ENCODE measurements at regions not wholly inside any gene's neighbourhood (a gene's known extent, or its start where the extent isn't known, plus 50 kb on each side); places are given as distances from the start of the nearest gene placed in this dataset.

DNA sequence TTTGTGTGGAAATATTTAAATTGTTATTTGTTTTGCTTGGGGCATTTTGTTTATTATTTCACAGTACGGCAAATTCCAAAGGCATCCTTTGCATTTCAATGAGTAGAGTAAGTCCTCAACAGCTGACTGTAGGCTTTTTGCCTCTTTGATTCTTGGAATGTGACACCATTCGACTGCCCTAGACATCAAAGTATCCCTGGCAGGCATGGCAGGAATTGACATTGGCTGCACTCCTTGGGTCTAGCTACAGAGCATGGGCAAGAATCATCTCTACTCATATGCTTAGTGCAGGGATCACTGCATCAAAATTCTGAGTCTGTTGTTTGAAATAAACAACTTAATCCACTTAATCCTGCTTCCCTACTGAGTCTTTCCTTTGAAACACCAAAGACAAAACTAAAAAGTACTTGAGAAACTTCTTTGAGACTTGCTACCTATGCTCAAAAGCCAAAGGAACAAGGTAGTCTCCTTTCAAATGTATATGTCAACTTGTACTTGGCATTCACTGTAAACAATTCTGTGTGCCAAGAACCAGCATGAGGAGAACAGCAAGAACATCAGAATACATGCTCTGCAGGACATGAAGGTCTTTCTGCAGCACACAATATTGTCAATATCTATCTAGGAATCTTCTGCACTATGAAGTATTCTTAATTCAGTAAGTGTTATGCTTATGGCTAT lies 1569.0 kb upstream of the FLRT2 start:
- Histone ChIP-seq H3K9ac (replicated peaks; ENCODE audit: extremely low read depth, insufficient read depth, low read length) (no peak overlapping the region), H2AFZ (ENCODE audit: low read depth, low read length) (no peak overlapping the region), H3K4me1 (ENCODE audit: control insufficient read depth, extremely low read depth, insufficient read depth, low read length) (no peaks in the 10 kb centered on the region), H3K9me1 (replicated peaks; ENCODE audit: control insufficient read depth, extremely low read depth, insufficient read depth, low read length) (no peaks in the 10 kb centered on the region), H3K9me3 (replicated peaks; ENCODE audit: control insufficient read depth, insufficient read depth, low read length) (no peaks in the 10 kb centered on the region), H3K27ac (ENCODE audit: insufficient read depth, low read depth, low read length) (no peak overlapping the region), H3K79me2 (ENCODE audit: control insufficient read depth, insufficient read depth, low read length) (no peaks in the 10 kb centered on the region), H3K4me2 (ENCODE audit: insufficient read depth, low read length) (no peak overlapping the region), H4K20me1 (replicated peaks; ENCODE audit: control insufficient read depth, extremely low read depth, insufficient read depth, low read length) (no peaks in the 10 kb centered on the region), H3K36me3 (ENCODE audit: control insufficient read depth in 2 of 2, extremely low read depth in 1 of 2, insufficient read depth in 2 of 2, low read length in 2 of 2) (no peaks in the 10 kb centered on the region), H3K27me3 (ENCODE audit: control insufficient read depth in 2 of 2, insufficient read depth in 2 of 2, low read length in 2 of 2) (no peaks in the 10 kb centered on the region), H3K4me3 (replicated peaks in 1 of 3; ENCODE audit: insufficient read depth in 1 of 3, low read depth in 1 of 3, low read length in 3 of 3) (no peak overlapping the region)
- FAIRE-seq (no peak), DNase-seq (ENCODE audit: low read depth, low spot score) (no peak)
- intact Hi-C loops (cut with micrococcal nuclease) (no loop called here), dilution Hi-C loops (cut with MboI; ENCODE audit: extremely low pct_ligation_motif_present, low sequenced_read_pairs) (no loop called here)
- no TSS peak for BruUV-seq (replicated peaks)
- no peak for TF ChIP-seq POLR2A (IDR thresholded peaks at IDR 0.05; ENCODE audit: low read depth, low read length)
- ChIA-PET CTCF (no interaction called here), POLR2A (no interaction called here)

- no peak overlapping the region for H3K4me2 ChIP-seq (ENCODE audit: insufficient read depth, low read length)
- no peaks in the 10 kb centered on the region for H3K27me3 ChIP-seq (ENCODE audit: control insufficient read depth in 2 of 2, insufficient read depth in 2 of 2, low read length in 2 of 2)
- dilution Hi-C loops (cut with MboI; ENCODE audit: extremely low pct_ligation_motif_present, low sequenced_read_pairs), result no loop called here
- ChIA-PET POLR2A (no interaction called here), CTCF (interaction anchor here (1.6 kb wide), 1 partner anchor 10 kb away, joined by 4 read pairs; no protein-coding TSS in a partner anchor)
- no peaks in the 10 kb centered on the region for H3K9me1 ChIP-seq (replicated peaks; ENCODE audit: control insufficient read depth, extremely low read depth, insufficient read depth, low read length)
- H3K4me3 ChIP-seq (replicated peaks in 1 of 3; ENCODE audit: insufficient read depth in 1 of 3, low read depth in 1 of 3, low read length in 3 of 3), result no peak overlapping the region
- no peak overlapping the region for H2AFZ ChIP-seq (ENCODE audit: low read depth, low read length)
- DNase-seq (ENCODE audit: low read depth, low spot score) (no peak), FAIRE-seq (no peak)
- no peaks in the 10 kb centered on the region for H3K4me1 ChIP-seq (ENCODE audit: control insufficient read depth, extremely low read depth, insufficient read depth, low read length)
- H3K36me3 ChIP-seq (ENCODE audit: control insufficient read depth in 2 of 2, extremely low read depth in 1 of 2, insufficient read depth in 2 of 2, low read length in 2 of 2), result no peaks in the 10 kb centered on the region
- no peak for TF ChIP-seq FOS (IDR thresholded peaks at IDR 0.05; ENCODE audit: borderline replicate concordance, insufficient read depth, low read length)
- no peak for TF ChIP-seq POLR2A (IDR thresholded peaks at IDR 0.05; ENCODE audit: low read depth, low read length)
- no peak for TF ChIP-seq GATA2 (IDR thresholded peaks at IDR 0.05; ENCODE audit: insufficient read depth, insufficient read length, low read depth, low read length)
- no peak for TF ChIP-seq POLR2AphosphoS5 (IDR thresholded peaks at IDR 0.05; ENCODE audit: insufficient read depth, low read depth, low read length)
- no peak for TF ChIP-seq EZH2 (IDR thresholded peaks at IDR 0.05; ENCODE audit: borderline replicate concordance, low read depth, low read length, severe bottlenecking)
- TF ChIP-seq JUN (IDR thresholded peaks at IDR 0.05; ENCODE audit: borderline replicate concordance, insufficient read depth, insufficient read length, low read depth), result no peak
- TF ChIP-seq, protein P1, sequence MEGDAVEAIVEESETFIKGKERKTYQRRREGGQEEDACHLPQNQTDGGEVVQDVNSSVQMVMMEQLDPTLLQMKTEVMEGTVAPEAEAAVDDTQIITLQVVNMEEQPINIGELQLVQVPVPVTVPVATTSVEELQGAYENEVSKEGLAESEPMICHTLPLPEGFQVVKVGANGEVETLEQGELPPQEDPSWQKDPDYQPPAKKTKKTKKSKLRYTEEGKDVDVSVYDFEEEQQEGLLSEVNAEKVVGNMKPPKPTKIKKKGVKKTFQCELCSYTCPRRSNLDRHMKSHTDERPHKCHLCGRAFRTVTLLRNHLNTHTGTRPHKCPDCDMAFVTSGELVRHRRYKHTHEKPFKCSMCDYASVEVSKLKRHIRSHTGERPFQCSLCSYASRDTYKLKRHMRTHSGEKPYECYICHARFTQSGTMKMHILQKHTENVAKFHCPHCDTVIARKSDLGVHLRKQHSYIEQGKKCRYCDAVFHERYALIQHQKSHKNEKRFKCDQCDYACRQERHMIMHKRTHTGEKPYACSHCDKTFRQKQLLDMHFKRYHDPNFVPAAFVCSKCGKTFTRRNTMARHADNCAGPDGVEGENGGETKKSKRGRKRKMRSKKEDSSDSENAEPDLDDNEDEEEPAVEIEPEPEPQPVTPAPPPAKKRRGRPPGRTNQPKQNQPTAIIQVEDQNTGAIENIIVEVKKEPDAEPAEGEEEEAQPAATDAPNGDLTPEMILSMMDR (IDR thresholded peaks at IDR 0.05; ENCODE audit: extremely low read depth in 1 of 2, insufficient read depth in 1 of 2, low read depth in 1 of 2, low read length in 2 of 2), result no peak
- no peak for TF ChIP-seq MAX (IDR thresholded peaks at IDR 0.05; ENCODE audit: insufficient read depth, insufficient read length)
- TF ChIP-seq MYC (IDR thresholded peaks at IDR 0.05; ENCODE audit: low read depth, low read length), result no peak
- H3K27ac ChIP-seq (ENCODE audit: insufficient read depth, low read depth, low read length), result no peak overlapping the region
- H3K9ac ChIP-seq (replicated peaks; ENCODE audit: extremely low read depth, insufficient read depth, low read length), result no peak overlapping the region
- no TSS peak for BruUV-seq (replicated peaks)
- H4K20me1 ChIP-seq (replicated peaks; ENCODE audit: control insufficient read depth, extremely low read depth, insufficient read depth, low read length), result no peaks in the 10 kb centered on the region
- no peaks in the 10 kb centered on the region for H3K9me3 ChIP-seq (replicated peaks; ENCODE audit: control insufficient read depth, insufficient read depth, low read length)
- no peaks in the 10 kb centered on the region for H3K79me2 ChIP-seq (ENCODE audit: control insufficient read depth, insufficient read depth, low read length)
- intact Hi-C loops (cut with micrococcal nuclease), result loop anchor here (10.0 kb wide), 1 partner anchor 155 kb away; no protein-coding TSS in a partner anchor
These were observed 1559.9 kb upstream of the FLRT2 start for GRCh38 chr14:83969998-83970397.
